Dedifferentiated amniotic fluid mesenchymal stem cell (primary cell): ENCODE measurements at regions not wholly inside any gene's neighbourhood (a gene's known extent, or its start where the extent isn't known, plus 50 kb on each side); places are given as distances from the start of the nearest gene placed in this dataset.
A peak's percentile ranks its signal among the peaks of the same experiment; 100 is the strongest.
"Not testable (repeated sequence)": the region's sequence is repeated elsewhere in the genome, so short reads cannot be mapped to it uniquely, and the experiment has no call there.

Source experiments
- DNase-seq: peaks from one replicate; pipeline ENCODE4 v3.0.0-alpha.2; 2016; ENCODE audit errors: extremely low spot score

DNA sequence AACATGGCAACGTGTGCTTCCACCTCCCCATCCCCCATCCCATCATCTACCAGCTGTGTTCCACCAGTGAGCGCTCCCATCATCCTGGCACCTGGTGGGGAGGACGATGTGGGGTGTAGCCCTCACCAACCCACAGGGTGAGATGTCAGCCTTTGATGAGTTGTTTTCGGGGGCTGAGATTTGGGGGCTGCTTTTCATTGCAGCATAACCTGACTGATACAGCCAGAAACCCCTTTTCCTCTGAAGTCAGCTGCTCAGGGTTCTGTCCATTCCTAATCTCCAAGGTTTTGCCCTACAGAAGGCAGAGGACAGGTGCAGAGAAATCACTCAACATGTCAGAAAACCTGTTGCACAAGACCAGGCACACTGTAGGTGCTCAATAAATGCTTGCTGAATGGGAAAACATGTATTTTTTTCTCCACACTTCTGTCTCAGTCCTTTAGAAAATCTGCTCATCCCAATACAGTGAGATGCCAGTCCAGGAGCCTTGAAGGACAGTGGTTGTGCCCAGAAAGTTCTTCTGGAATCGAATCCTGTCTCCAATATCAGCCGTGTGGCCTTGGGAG, 239.8 kb downstream of the RBM19 start:
- no peak for DNase-seq

DNA sequence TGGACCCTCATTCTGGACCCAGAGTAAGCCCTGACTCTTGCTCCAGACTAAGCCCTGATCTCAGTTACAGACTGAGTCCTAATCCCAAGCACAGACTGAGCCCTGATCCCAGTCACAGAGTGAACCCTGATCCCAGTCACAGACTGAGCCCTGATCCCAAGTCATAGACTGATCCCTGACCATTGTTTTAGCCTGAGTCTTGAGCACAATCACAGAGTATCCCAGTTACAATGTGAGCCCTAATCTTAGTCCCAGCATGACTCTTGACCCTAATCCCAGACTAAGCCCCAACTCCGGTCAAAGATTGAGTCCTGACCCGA, 240.6 kb downstream of the RBM19 start:
- no peak for DNase-seq

DNA sequence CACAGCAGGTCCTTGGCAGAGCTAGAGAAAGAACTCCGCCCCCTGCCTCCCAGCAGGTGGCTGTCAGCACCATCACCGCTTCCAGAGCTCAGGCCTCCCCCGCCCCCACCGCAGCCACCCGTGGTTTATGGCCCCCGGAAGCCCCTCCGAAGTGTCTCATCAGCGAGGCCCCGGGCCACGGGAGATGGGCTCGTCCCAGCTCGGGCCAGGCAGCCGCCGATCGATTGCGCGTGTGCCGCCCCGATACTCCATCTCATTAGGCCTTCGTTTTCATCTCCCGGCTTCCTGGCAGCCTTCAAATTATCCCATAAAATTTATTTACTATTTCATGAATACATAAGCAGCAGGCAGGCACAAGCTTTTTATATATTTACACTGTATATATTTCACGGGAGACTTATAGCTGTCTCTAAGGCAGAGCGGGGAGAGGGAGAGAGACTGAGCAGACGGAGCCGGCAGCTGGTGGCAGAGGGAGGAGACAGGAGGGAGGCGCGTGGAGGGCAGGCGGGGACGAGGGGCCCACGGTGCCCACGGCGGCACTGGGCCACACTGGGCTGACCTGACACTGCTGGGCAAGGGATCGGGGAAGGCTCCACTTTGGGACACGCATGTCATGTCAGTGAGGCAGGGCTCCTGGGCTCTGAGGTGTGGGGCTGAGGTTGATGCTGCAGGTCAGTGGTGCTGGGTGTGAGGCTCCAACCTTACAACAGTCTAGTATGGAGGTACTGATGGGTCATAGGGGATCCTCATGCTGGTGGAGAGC, 241.2 kb downstream of the RBM19 start:
- no peak for DNase-seq

DNA sequence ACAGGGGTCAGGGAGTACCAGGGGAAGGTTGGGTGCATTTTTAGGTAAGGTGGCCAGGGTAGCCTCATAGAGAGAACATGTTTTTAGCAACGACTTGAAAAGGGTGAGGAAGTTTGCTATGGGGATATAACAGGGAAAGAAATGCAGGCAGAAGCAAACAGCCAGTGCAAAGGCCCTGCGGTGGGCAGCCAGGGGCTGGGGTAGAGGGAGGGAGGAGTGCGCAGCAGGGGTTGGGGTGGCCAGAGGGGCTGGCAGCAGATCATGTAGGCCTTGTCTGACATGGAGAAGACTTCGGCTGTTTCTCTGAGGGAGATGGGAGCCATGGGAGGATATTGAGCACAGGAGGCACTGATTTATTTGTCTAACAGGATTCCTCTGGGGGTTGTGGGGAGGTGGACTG, 242.5 kb downstream of the RBM19 start:
- DNase-seq, result no peak

DNA sequence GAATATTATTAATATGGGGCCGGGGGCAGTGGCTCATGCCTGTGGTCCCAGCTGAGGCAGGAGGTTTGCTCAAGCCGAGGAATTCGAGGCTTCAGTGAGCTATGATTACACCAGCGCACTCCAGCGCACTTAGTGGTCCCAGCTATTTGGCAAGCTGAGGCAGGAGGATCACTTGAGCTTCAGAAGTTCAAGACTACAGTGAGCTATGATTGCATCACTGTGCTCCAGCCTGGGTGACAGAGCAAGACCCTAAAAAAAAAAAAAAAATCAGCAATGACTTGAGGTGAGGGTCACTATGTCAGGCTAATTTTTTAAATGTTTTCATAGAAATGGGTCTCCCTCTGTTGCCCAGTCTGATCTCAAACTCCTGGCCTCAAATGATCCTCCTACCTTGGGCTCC, 243.4 kb downstream of the RBM19 start:
- DNase-seq, result no peak

DNA sequence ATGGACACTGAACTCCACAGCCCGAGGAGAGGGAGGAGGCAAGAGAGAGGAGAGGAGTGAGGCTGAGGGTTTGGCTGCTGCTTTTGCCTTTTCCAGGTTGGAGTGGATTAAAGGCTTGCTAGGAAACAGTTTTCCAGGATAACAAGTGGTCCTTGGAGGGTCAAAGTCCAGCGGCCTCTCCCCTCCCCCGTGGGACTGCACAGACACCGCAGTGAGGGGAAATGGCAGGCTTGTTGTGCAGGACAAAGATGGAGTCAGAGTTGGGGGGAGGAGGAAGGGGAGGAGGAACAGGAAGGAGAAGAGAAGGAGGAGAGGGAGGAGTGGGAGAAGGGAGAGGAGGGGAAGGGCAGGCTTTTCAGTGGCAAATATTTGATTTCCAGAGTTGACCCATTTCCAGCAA, 245.5 kb downstream of the RBM19 start:
- DNase-seq, result no peak

DNA sequence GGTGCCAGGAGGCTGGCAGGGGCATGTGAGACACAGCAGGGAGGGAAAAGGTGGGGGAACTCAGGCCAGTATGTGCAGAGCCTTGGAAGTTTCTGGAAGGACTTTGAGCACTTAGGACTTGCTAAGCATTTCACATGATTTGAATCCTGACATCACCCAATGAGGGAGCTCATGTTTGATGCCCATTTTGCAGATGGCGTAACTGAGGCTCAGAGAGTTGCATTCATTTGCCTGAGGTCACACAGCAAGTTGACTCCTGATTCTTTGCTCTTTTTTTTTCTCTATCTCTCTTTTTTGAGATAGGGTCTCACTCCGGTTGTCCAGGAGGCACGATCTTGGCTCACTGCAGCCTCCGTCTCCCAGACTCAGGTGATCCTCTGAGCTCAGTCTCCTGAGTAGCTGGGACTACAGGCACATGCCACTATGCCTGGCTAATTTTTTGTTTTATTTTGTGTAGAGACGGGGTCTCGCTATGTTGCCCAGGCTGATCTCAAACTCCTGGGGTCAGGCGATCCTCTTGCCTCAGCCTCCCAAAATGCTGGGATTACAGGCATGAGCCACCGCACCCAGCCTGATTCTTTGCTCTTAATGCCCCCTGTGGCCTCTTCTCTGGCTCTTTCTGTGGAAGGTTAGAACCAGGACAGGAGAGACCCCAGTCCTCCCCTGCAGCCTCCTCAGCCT, 246.1 kb downstream of the RBM19 start:
- DNase-seq, result no peak

DNA sequence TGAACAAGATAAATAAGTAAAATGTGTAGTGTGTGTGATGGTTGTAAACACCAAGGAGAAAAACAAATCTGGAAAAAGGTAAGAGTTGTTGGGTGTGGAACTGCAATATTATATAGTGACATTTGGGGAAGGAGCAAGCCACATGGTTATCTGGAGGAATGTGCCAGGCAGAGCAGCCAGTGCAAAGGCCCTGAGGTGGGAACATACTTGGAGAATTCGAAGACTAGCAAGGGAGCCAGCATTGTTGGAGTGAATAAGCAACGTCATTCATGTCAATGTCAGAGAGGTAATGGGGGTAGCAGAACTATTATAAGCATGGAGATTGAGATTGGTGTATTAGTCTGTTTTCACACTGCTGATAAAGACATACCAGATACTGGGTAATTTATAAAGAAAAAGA, 241.5 kb upstream of the LHX5 start:
- DNase-seq, result no peak

DNA sequence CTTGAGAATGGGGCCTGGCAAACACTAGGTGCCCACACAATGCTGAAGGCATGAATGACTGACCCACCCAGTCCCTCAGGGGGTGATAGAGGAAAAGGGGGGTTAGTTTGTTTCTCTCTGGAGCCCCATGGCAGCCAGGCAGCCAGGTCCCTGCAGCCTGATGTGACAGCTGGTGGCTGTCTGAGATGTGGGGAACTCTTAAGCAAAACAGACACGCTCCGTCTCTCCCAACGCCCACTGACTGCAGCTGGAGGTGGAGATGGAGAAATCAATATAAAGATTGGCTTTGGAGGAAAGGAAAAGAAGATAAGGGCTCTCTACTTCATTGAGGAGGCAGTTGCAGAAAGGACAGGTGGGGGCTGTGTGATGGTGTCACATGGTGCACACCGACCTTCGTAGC, 240.8 kb upstream of the LHX5 start:
- DNase-seq, result no peak

DNA sequence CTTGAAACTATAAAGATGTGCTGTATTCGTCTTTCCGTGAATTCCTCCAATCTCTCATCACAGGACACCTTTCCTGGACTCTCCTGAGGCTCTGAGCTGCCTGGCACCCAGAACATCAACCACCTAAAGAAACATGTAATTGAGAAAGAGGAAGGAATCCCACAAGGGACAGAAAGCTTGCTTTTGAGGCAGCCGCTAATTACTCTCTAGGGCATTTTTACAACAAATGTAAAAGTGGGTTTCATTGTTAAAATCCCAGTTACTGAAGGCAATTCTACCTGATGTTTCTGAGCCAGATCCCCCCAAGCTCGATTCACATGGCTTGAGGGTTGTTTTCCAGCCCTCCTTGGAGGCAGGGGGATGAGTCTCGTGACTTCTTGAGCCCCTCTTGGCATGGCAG, 238.5 kb upstream of the LHX5 start:
- no peak for DNase-seq

DNA sequence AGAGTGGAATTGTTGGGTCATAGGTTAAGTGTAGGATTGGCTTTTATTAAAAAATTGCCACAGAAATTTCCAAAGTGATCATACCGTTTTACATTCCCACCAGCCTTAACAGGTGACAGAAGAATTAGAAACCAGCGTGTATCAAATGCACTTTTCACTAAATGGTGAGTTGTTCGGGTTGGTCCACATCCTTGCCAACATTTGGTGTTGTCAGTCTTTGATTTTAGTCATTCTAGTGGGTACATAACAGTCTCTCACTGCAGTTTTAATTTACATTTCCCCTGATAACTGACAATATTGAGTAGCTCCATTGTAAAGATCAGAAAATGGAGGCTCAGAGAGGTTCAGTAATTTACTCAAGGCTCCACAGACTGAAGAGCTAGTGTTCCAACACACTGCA, 237.8 kb upstream of the LHX5 start:
- no peak for DNase-seq

DNA sequence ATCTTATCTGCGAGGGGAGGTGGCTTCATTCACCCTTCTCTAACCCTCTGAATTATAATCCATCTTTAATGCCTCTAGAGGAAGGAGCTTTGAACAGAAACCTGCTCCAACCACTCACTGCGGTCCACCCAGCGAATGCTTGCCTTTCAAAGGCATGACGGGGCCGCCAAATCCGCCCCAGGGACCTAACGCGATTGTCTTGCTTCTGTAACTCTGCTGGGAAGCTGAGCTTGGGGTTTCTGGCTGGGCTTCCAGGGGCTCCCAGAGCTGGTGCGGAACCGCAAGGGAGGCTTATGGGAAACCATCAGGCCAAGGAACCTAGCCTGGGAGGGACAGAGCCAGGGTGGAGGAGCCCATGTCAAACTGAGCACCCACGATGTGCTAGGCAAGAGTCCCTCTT, 231.2 kb upstream of the LHX5 start:
- no peak for DNase-seq

DNA sequence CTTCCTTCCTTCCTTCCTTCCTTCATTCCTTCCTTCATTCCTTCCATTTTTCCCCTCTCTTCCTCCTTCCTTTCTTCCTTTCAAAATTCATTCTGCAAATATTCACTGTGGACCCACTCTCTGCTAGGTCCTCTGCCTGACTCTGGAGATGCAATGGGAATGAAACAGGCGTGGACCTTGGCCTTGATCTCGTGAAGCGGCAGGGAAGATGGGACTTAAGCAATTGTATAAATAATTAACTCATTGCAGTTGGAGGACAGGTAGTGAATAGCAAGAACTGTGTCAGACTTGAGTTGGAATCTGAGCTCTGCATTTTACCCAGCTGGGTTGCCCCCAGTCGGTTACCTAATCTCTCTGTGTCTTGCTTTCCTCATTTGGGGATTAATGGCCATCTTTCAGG, 230.6 kb upstream of the LHX5 start:
- DNase-seq, result no peak

DNA sequence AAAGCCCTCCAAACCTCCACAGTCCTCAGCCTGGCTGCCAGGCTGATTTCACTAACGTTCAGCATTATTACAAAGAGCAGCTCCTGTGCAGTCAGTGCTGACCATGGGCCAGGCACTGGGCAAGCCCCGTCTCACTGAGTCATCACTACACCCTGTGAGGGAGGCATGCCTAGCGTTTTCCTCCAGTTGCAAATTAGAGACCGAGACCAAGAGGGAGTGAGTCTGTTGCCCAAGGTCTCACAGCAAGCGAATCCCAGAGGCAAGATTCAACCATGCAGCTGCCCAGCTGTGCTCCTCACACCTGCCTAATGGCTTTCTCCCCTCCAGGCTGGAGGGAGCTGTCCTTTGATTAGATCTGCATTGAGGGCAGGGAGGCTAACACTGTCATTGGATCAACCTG, 229.3 kb upstream of the LHX5 start:
- peak; percentile 68 for DNase-seq

DNA sequence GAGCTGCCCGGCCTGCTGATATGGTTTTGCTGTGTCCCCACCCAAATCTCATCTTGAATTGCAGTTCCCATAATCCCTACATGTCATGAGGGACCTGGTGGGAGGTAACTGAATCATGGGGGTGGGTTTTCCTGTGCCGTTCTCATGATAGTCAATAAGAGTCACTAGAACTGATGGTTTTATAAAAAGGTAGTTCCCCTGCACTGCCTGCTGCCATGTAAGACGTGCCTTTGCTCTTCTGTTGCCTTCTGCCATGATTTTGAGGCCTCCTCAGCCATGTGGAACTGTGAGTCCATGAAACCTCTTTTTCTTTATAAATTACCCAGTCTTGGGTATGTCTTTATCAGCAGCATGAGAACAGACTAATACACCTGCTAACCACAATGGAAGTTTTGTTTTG, 228.3 kb upstream of the LHX5 start:
- not testable (repeated sequence) for DNase-seq

DNA sequence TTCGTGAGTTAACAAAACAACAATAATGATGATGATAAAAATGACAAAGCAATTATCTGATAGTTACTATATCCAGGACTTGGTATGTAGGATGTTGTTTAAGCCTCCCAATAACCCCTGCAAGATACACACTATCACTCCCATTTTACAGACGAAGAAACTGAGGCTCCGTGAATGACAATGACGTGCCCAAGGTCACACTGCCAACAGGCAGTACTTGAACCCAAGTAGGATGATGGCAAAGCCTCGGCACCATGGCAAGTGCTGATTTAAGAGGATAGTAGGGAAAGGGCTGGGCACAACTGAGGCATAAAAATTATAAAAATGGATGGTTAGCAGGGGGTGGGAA, 226.8 kb upstream of the LHX5 start:
- DNase-seq, result no peak

DNA sequence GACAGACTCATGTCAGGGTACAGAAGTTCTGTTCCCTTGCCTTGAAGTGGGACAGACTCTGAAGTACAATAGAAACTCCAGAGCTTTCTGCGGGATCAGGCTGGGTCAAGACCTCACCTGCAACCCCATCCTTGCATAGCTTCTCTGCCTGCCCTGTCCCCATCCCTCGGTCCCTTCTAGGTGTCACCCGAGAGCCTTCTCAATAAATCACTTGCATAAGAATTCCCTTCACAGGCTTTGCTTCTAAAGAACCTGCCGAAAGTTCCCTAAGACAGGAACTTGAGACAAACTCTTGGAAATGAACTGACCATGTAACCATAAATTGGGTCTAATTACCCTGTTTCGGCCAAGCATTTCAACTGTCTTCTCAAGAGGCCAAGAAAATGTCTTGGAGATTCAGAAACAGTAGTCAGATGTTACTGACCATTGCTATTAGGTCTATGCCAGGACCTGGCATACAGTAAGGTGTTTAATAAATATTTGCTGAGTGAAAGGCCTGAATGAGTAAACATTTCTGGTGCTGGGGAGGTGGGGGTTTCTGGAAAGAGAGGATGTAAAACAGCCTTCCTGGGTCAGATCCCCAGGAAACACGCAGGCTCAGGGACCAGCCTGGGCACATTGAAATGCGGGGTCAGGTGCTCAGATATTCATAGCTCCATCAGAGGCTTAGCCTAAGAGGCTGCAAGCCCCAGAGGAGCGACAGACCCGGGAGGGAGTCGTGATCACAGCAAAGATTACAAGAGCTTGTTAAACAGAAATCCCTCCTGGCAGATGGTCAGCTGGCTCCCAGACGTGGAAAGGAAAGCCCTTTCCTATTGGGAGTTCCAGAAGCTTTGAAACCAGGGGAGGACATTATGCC, 226.2 kb upstream of the LHX5 start:
- DNase-seq, result no peak

DNA sequence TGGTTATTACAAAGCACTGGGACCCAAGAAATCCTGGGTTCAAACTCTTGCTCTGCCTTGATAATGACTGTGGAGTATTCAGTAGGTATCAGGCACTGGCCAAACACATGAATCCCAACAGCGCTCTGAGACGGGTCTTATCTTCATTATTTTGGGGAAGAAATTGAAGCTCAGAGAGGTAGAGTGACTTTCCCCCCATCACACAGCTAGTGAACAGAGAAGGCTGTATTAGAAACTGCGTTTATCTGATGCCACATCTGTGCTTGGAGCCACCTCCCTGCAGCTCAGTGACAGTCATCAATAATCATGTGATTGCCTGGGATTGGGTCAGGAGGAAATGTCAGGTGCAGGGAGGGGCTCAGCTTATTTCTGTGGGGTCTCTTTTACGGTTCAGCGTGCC, 225.4 kb upstream of the LHX5 start:
- DNase-seq, result no peak

DNA sequence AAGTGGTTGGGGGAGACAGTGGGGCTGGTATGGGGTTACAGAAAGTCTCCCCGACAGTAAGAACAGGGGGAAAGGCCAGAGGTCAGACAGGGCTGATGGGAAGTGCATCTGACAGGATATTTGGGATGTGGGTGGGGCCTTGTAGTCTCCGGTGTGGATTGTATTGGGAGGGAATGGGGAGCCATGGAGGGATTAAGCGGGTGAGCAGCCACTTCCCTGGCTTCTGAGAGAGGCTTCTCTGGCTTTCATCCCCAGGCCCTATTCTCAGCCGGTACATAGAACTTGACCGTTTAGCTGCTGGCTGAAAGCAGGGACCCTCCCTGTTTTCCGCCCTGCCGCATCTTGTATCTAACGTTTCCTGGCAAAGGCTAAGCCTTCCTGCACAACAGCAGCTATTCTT, 222.0 kb upstream of the LHX5 start:
- DNase-seq, result no peak

DNA sequence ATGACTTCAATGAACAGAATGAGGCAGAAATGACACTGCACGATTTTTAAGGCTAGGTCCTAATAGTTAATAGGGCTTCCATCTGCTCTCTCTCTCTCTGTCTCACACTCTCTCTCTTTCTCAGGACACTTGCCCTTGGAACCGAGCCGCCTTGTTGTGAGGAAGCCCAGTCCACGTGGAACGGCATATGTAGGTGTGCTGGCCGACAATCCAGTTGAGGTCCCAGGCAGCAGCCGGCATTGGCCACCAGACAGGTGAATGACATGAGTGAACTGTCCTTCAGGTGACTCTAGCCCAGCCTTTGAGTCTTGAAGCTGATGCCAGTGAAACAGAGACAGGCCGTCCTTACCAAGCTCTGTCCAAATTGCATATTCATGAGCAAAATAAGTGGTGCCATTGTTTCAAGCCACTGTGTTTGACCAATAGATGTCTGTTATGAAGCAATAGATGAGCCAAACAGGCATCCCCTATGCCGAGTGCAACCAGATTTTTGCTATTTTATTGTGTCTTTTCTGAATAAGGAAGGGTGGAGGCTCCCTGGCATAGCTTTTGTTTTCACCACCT, 217.5 kb upstream of the LHX5 start:
- no peak for DNase-seq

DNA sequence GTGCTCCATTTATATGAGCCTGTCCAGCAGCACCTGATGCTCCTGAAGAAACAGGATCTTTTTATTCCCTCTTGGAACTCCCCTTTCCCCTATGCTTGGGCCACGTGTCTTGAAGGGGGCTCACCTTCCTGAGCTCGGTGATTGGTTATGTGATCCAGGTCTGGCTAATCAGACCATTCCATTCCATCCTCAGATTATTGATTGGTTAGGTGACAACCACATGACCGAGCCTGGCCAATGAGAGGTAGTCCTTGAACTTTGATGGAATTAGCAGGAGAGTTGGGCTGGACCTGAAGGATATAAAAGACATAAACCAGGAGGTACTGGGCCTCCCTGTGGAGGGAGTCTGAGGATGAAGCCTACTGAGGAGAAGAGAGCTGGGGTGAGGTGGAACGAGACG, 216.6 kb upstream of the LHX5 start:
- no peak for DNase-seq
